Loucy (cell line): ENCODE measurements at regions not wholly inside any gene's neighbourhood (a gene's known extent, or its start where the extent isn't known, plus 50 kb on each side); places are given as distances from the start of the nearest gene placed in this dataset.

Source experiments
- H2AFZ ChIP-seq: fragments of 200-600 bp; sonication (generic); 2 replicates; pipeline ENCODE4 v1.6.0; 2016; ENCODE audit warnings: antibody characterized with exemption, mild to moderate bottlenecking, low read length, moderate library complexity
- H3F3A ChIP-seq: fragments of 200-600 bp; 2 replicates; pipeline ENCODE4 v1.6.0; 2016; ENCODE audit warnings: antibody characterized with exemption, low read depth, mild to moderate bottlenecking
- H3K27me3 ChIP-seq: fragments of 200-600 bp; sonication (generic); 2 replicates; pipeline ENCODE4 v1.6.1; 2014; ENCODE audit warnings: low read length, mild to moderate bottlenecking; ENCODE audit not compliant: insufficient read depth, poor library complexity, severe bottlenecking
- H3K36me3 ChIP-seq: fragments of 200-600 bp; sonication (generic); 2 replicates; pipeline ENCODE4 v1.6.1; 2016; ENCODE audit warnings: low read length; ENCODE audit not compliant: insufficient read depth
- H3K4me1 ChIP-seq: fragments of 200-600 bp; sonication (generic); 2 replicates; pipeline ENCODE4 v1.5.1; 2014; ENCODE audit warnings: low read length, mild to moderate bottlenecking; ENCODE audit not compliant: insufficient read depth, poor library complexity, severe bottlenecking
- H3K4me2 ChIP-seq: fragments of 200-600 bp; sonication (generic); 2 replicates; pipeline ENCODE4 v1.6.0; 2014; ENCODE audit warnings: antibody characterized with exemption, low read length, low read depth, mild to moderate bottlenecking; ENCODE audit not compliant: poor library complexity, severe bottlenecking
- H3K4me3 ChIP-seq: fragments of 200-600 bp; sonication (generic); 2 replicates; pipeline ENCODE4 v1.5.1; 2014; ENCODE audit warnings: low read length, mild to moderate bottlenecking, mixed read lengths; ENCODE audit not compliant: poor library complexity, severe bottlenecking
- H3K79me2 ChIP-seq: fragments of 200-600 bp; sonication (generic); 2 replicates; pipeline ENCODE4 v1.6.1; 2014; ENCODE audit warnings: low read length; ENCODE audit not compliant: insufficient read depth
- H3K9ac ChIP-seq: fragments of 200-600 bp; sonication (generic); 2 replicates; pipeline ENCODE4 v1.6.0; 2014; ENCODE audit warnings: mild to moderate bottlenecking, low read depth, low read length, moderate library complexity; ENCODE audit not compliant: poor library complexity, severe bottlenecking
- H3K9me2 ChIP-seq: fragments of 200-600 bp; sonication (generic); replicated peaks from 2 replicates; pipeline ENCODE4 v1.6.1; 2016; ENCODE audit warnings: low read depth, low read length, mixed read lengths
- H3K9me3 ChIP-seq: fragments of 200-600 bp; sonication (generic); 2 replicates; pipeline ENCODE4 v1.6.1; 2014; ENCODE audit warnings: mild to moderate bottlenecking, antibody characterized with exemption, low read length, low read depth; ENCODE audit not compliant: insufficient read depth
- H4K20me1 ChIP-seq: fragments of 200-600 bp; sonication (generic); 2 replicates; pipeline ENCODE4 v1.6.0; 2014; ENCODE audit warnings: antibody characterized with exemption, low read length, mild to moderate bottlenecking; ENCODE audit not compliant: insufficient read depth, poor library complexity, severe bottlenecking
- CTCF ChIP-seq: fragments of 200-600 bp; sonication (generic); conservative IDR thresholded peaks from 2 replicates; pipeline ENCODE4 v1.5.1; 2014; ENCODE audit warnings: mild to moderate bottlenecking, antibody characterized with exemption, low read length
- EZH2phosphoT487 ChIP-seq: fragments of 200-600 bp; IDR thresholded peaks from 2 replicates; pipeline ENCODE4 v1.6.1; 2018; ENCODE audit warnings: antibody characterized with exemption, mild to moderate bottlenecking, moderate library complexity, borderline replicate concordance

DNA sequence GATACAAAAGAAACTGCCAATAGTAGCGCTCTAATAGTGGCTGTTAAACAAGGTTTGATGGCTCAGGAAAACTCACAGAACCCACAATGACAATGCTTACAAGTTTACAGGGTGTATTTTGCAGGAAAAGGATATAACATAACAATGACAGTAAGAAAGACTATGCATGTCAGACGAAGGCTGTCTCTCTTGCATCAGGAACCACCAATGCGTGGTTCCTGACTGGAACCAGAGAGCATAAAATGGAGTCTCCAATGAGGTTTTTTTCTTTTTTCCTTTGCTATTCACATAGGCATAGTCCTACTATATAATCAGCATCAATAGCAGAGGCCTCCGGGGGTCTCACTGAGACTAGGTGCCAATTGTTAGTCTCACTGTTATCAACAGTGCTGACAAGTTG lies 120.4 kb upstream of the STEAP1 start:
- Histone ChIP-seq H2AFZ (no peak overlapping the region), H4K20me1 (no peaks in the 10 kb centered on the region), H3K36me3 (no peaks in the 10 kb centered on the region), H3K4me2 (no peak overlapping the region), H3K9me3 (no peaks in the 10 kb centered on the region), H3K27me3 (no peaks in the 10 kb centered on the region), H3K4me1 (no peaks in the 10 kb centered on the region), H3K4me3 (no peak overlapping the region), H3K79me2 (no peaks in the 10 kb centered on the region), H3K9me2 (no peaks in the 10 kb centered on the region), H3F3A (no peaks in the 10 kb centered on the region), H3K9ac (no peak overlapping the region)
- TF ChIP-seq CTCF: no peak
- TF ChIP-seq EZH2phosphoT487: no peak

GRCh38 chr7:90053094-90053493 lies 101.2 kb upstream of the STEAP1 start:
- H3K9me3 ChIP-seq: no peaks in the 10 kb centered on the region
- H3K4me2 ChIP-seq: no peak overlapping the region
- H3K4me3 ChIP-seq: no peak overlapping the region
- no peaks in the 10 kb centered on the region for H3F3A ChIP-seq
- no peaks in the 10 kb centered on the region for H3K4me1 ChIP-seq
- H2AFZ ChIP-seq: no peak overlapping the region
- TF ChIP-seq CTCF (no peak), EZH2phosphoT487 (no peak)
- no peaks in the 10 kb centered on the region for H3K36me3 ChIP-seq
- H3K9me2 ChIP-seq: no peaks in the 10 kb centered on the region
- H4K20me1 ChIP-seq: no peaks in the 10 kb centered on the region
- no peak overlapping the region for H3K9ac ChIP-seq
- no peaks in the 10 kb centered on the region for H3K79me2 ChIP-seq
- no peaks in the 10 kb centered on the region for H3K27me3 ChIP-seq

- Histone ChIP-seq H3K79me2 (no peaks in the 10 kb centered on the region), H3K27me3 (no peaks in the 10 kb centered on the region), H3K36me3 (no peaks in the 10 kb centered on the region), H3F3A (no peaks in the 10 kb centered on the region), H3K9ac (no peak overlapping the region), H2AFZ (no peak overlapping the region), H4K20me1 (no peaks in the 10 kb centered on the region), H3K9me3 (no peaks in the 10 kb centered on the region), H3K4me3 (no peak overlapping the region), H3K4me1 (no peaks in the 10 kb centered on the region), H3K9me2 (no peaks in the 10 kb centered on the region), H3K4me2 (no peak overlapping the region)
- TF ChIP-seq EZH2phosphoT487: no peak
- TF ChIP-seq CTCF: no peak
Measured at GRCh38 chr7:90061077-90061476, 93.2 kb upstream of the STEAP1 start.
